HepG2 (cell line): ENCODE measurements at regions not wholly inside any gene's neighbourhood (a gene's known extent, or its start where the extent isn't known, plus 50 kb on each side); places are given as distances from the start of the nearest gene placed in this dataset.

ENCODE experiments used
- CHCHD3 ChIP-seq: sonication (generic); formaldehyde crosslinking; IDR thresholded peaks from 2 replicates; pipeline ENCODE4 v1.8.0; 2022; ENCODE audit warnings: mild to moderate bottlenecking, missing genetic modification reagents, moderate library complexity
- IRX3 ChIP-seq: sonication (generic); formaldehyde crosslinking; IDR thresholded peaks from 2 replicates; pipeline ENCODE4 v1.8.1; 2023; ENCODE audit warnings: mild to moderate bottlenecking, low read depth, missing genetic modification reagents, borderline replicate concordance
- MLLT10 ChIP-seq: sonication (generic); formaldehyde crosslinking; IDR thresholded peaks from 2 replicates; pipeline ENCODE4 v1.4.0; 2020; ENCODE audit warnings: missing genetic modification reagents
- REST ChIP-seq, 2 experiments: IDR thresholded peaks; 2 replicates each; pipeline ENCODE4 v1.6.1; 2011 to 2012; ENCODE audit warnings: low read length in 2 of 2, borderline replicate concordance in 1 of 2, low read depth in 1 of 2, mild to moderate bottlenecking in 1 of 2, moderate library complexity in 1 of 2
- TFDP1 ChIP-seq: IDR thresholded peaks from 2 replicates; pipeline ENCODE4 v1.6.1; 2016; ENCODE audit warnings: missing compliant biosample characterization, missing genetic modification reagents, borderline replicate concordance
- ZNF142 ChIP-seq: sonication (generic); formaldehyde crosslinking; IDR thresholded peaks from 2 replicates; pipeline ENCODE4 v1.4.0; 2020; ENCODE audit warnings: missing genetic modification reagents
- ZNF615 ChIP-seq: sonication (generic); formaldehyde crosslinking; IDR thresholded peaks from 2 replicates; pipeline ENCODE4 v1.5.0; 2020; ENCODE audit warnings: mild to moderate bottlenecking, missing genetic modification reagents, borderline replicate concordance
- ZNF652 ChIP-seq: IDR thresholded peaks from 2 replicates; pipeline ENCODE4 v1.6.1; 2016; ENCODE audit warnings: low read depth, borderline replicate concordance
- ZNF670 ChIP-seq: sonication (generic); formaldehyde crosslinking; IDR thresholded peaks from 2 replicates; pipeline ENCODE4 v1.8.0; 2022; ENCODE audit warnings: mild to moderate bottlenecking, missing genetic modification reagents, borderline replicate concordance
- TF ChIP-seq, protein P1 (sequence below): IDR thresholded peaks from 2 replicates; pipeline ENCODE4 v1.6.1; 2016
- TF ChIP-seq, protein P2 (sequence below): sonication (generic); formaldehyde crosslinking; IDR thresholded peaks from 2 replicates; pipeline ENCODE4 v1.4.0; 2020; ENCODE audit warnings: missing genetic modification reagents
- TF ChIP-seq, protein P3 (sequence below): sonication (generic); formaldehyde crosslinking; IDR thresholded peaks from 2 replicates; pipeline ENCODE4 v1.4.0; 2020; ENCODE audit warnings: low read depth, mild to moderate bottlenecking, missing genetic modification reagents

DNA sequence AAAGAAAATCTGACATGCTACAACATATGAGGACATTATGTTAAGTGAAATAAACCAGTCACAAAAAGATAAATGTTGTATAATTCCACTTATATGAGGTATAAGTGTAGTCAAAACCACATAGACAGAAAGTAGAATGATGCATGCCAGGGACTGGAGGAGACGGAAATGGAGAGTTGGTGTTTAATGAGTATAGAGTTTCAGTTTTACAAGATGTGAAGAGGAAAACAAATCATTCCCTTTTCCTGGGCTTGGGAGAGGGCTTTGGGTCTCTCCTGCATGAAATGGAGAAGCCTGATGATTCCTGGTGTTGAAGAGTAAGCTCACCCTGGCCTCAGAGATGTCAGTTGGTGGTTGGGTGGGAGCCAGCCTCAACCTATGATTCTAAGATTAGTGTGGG, 158.4 kb upstream of the PLXNC1 start (continued):
- no peak for TF ChIP-seq ZNF670 (CRISPR knock-in tag)
- no peak for TF ChIP-seq MLLT10
- no peak for TF ChIP-seq ZNF615
- no peak for TF ChIP-seq REST (IDR thresholded peaks at IDR 0.05; ENCODE audit: borderline replicate concordance in 1 of 2, low read depth in 1 of 2, low read length in 2 of 2)
- TF ChIP-seq ZNF142: no peak
- TF ChIP-seq, protein P1, sequence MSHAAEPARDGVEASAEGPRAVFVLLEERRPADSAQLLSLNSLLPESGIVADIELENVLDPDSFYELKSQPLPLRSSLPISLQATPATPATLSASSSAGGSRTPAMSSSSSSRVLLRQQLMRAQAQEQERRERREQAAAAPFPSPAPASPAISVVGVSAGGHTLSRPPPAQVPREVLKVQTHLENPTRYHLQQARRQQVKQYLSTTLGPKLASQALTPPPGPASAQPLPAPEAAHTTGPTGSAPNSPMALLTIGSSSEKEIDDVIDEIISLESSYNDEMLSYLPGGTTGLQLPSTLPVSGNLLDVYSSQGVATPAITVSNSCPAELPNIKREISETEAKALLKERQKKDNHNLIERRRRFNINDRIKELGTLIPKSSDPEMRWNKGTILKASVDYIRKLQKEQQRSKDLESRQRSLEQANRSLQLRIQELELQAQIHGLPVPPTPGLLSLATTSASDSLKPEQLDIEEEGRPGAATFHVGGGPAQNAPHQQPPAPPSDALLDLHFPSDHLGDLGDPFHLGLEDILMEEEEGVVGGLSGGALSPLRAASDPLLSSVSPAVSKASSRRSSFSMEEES (CRISPR knock-in tag): no peak
- TF ChIP-seq ZNF652 (CRISPR knock-in tag): no peak
- no peak for TF ChIP-seq TFDP1
- TF ChIP-seq, protein P2, sequence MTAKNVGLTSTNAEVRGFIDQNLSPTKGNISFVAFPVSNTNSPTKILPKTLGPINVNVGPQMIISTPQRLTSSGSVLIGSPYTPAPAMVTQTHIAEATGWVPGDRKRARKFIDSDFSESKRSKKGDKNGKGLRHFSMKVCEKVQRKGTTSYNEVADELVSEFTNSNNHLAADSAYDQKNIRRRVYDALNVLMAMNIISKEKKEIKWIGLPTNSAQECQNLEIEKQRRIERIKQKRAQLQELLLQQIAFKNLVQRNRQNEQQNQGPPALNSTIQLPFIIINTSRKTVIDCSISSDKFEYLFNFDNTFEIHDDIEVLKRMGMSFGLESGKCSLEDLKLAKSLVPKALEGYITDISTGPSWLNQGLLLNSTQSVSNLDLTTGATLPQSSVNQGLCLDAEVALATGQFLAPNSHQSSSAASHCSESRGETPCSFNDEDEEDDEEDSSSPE (CRISPR knock-in tag): no peak
- TF ChIP-seq IRX3 (CRISPR knock-in tag): no peak
- TF ChIP-seq, protein P3, sequence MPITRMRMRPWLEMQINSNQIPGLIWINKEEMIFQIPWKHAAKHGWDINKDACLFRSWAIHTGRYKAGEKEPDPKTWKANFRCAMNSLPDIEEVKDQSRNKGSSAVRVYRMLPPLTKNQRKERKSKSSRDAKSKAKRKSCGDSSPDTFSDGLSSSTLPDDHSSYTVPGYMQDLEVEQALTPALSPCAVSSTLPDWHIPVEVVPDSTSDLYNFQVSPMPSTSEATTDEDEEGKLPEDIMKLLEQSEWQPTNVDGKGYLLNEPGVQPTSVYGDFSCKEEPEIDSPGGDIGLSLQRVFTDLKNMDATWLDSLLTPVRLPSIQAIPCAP: no peak
- no peak for TF ChIP-seq CHCHD3 (CRISPR knock-in tag)
- TF ChIP-seq, all 625 proteins: peak for 0
